K562 (cell line): ENCODE measurements at regions not wholly inside any gene's neighbourhood (a gene's known extent, or its start where the extent isn't known, plus 50 kb on each side); places are given as distances from the start of the nearest gene placed in this dataset.

Experiments
- ATAC-seq: fragments of 200-7000 bp; cut with Tn5 transposase; 3 replicates; pipeline ENCODE4 v1.9.1; 2020; ENCODE audit warnings: moderate library complexity
- BruUV-seq: library from RNA; stranded (reverse); fragments of 400-500 nt; replicated peaks from 2 replicates; lab custom pipeline; 2021; lab: Mats Ljungman, UMichigan
- CTCF ChIA-PET: fragments of 300-600 bp; formaldehyde crosslinking; extraction: SDS; loops from one replicate; lab custom pipeline; 2021; ENCODE audit warnings: low intra/inter-chr PET ratio; lab: Yijun Ruan, JAX
- POLR2A ChIA-PET: fragments of 300-600, 350-650 bp; sonication (Branson Sonifier 250); formaldehyde crosslinking; extraction: SDS; loops from one replicate; lab custom pipeline; 2021; ENCODE audit warnings: antibody characterized with exemption, inconsistent platforms; lab: Yijun Ruan, JAX
- DNase-seq, 4 experiments: peaks; one replicate each; pipeline versions ENCODE4 v3.0.0 to v3.0.0-alpha.2; 2011 to 2018; ENCODE audit warnings: low spot score in 3 of 4, mixed read lengths in 3 of 4; ENCODE audit errors: extremely low read depth in 1 of 4
- FAIRE-seq: peaks from 2 replicates; lab custom pipeline; 2011; peaks lifted over from hg19 to GRCh38; lab: Jason Lieb, UNC
- H2AFZ ChIP-seq: 2 replicates; pipeline ENCODE4 v1.6.0; 2011; ENCODE audit warnings: low read depth, low read length, control low read depth, inconsistent platforms
- H3K27ac ChIP-seq: fragments of 200-600 bp; 3 replicates; pipeline ENCODE4 v1.8.0; 2011; ENCODE audit warnings: low read depth, mild to moderate bottlenecking, control low read depth, inconsistent platforms, low read length, moderate library complexity, mixed read lengths; ENCODE audit errors: extremely low read depth
- H3K27me3 ChIP-seq, 2 experiments: fragments of 300-600 bp in 1 of 2; 2 replicates in 1 of 2; 3 replicates in 1 of 2; pipeline versions ENCODE4 v1.6.0 to v1.8.0; 2011; ENCODE audit warnings: inconsistent platforms in 2 of 2, low read length in 2 of 2, mild to moderate bottlenecking in 1 of 2, mixed read lengths in 1 of 2, moderate library complexity in 1 of 2; ENCODE audit not compliant: control insufficient read depth in 2 of 2, insufficient read depth in 2 of 2
- H3K36me3 ChIP-seq: fragments of 300-600 bp; 3 replicates; pipeline ENCODE4 v1.8.0; 2011; ENCODE audit warnings: mild to moderate bottlenecking, low read length, inconsistent platforms; ENCODE audit not compliant: control insufficient read depth, insufficient read depth
- H3K4me1 ChIP-seq, 2 experiments: fragments of 200-600 bp in 1 of 2; replicated peaks in 1 of 2; 2 replicates in 1 of 2; 3 replicates in 1 of 2; pipeline versions ENCODE4 v1.5.1 to v1.8.0; 2011; ENCODE audit warnings: inconsistent platforms in 2 of 2, low read length in 2 of 2, mild to moderate bottlenecking in 1 of 2, mixed read lengths in 1 of 2, moderate library complexity in 1 of 2; ENCODE audit not compliant: control insufficient read depth in 2 of 2, insufficient read depth in 2 of 2
- H3K4me2 ChIP-seq: 2 replicates; pipeline ENCODE4 v1.6.1; 2011; ENCODE audit warnings: low read length, control low read depth, inconsistent platforms, mixed read lengths; ENCODE audit not compliant: insufficient read depth
- H3K4me3 ChIP-seq: fragments of 200-600 bp; sonication (generic), shearing (Covaris generic); 2 replicates; pipeline ENCODE4 v1.5.1; 2016; ENCODE audit warnings: control low read depth, inconsistent platforms
- H3K79me2 ChIP-seq: fragments of 200-600 bp; 3 replicates; pipeline ENCODE4 v1.8.0; 2011; ENCODE audit warnings: low read length, inconsistent platforms; ENCODE audit not compliant: control insufficient read depth, insufficient read depth
- H3K9ac ChIP-seq, 2 experiments: 2 replicates each; pipeline versions ENCODE4 v1.6.0 to v1.6.1; 2011; ENCODE audit warnings: low read depth in 2 of 2, low read length in 2 of 2, control low read depth in 1 of 2, inconsistent platforms in 1 of 2, mild to moderate bottlenecking in 1 of 2, mixed read lengths in 1 of 2; ENCODE audit not compliant: insufficient read depth in 1 of 2
- H3K9me1 ChIP-seq: one replicate; pipeline ENCODE4 v1.6.0; 2011; ENCODE audit warnings: inconsistent platforms, mild to moderate bottlenecking, low read length, moderate library complexity; ENCODE audit not compliant: control insufficient read depth, insufficient read depth
- H3K9me3 ChIP-seq: replicated peaks from 2 replicates; pipeline ENCODE4 v1.5.1; 2011; ENCODE audit warnings: low read depth, low read length, inconsistent platforms; ENCODE audit not compliant: control insufficient read depth, insufficient read depth
- H4K20me1 ChIP-seq: replicated peaks from 2 replicates; pipeline ENCODE4 v1.6.1; 2011; ENCODE audit warnings: low read length, inconsistent platforms, mixed read lengths; ENCODE audit not compliant: control insufficient read depth, insufficient read depth
- CBX5 ChIP-seq: IDR thresholded peaks from 2 replicates; pipeline ENCODE4 v1.6.1; 2014; ENCODE audit warnings: low read depth, borderline replicate concordance
- FOSL1 ChIP-seq: fragments of 200-800 bp; sonication (Bioruptor generic); conservative IDR thresholded peaks from 2 replicates; pipeline ENCODE4 v1.6.1; 2016; ENCODE audit warnings: missing genetic modification characterization, missing compliant biosample characterization
- IRF9 ChIP-seq: fragments of 450-650 bp; IDR thresholded peaks from 2 replicates; pipeline ENCODE4 v1.6.1; 2016; ENCODE audit warnings: missing biosample characterization, missing genetic modification characterization
- SRSF7 ChIP-seq: fragments of 200-400 bp; formaldehyde crosslinking; optimal IDR thresholded peaks from 2 replicates; pipeline ENCODE3; 2017; ENCODE audit warnings: mild to moderate bottlenecking, low read depth, low read length
- TCF3 ChIP-seq: sonication (generic); formaldehyde crosslinking; IDR thresholded peaks from 2 replicates; pipeline ENCODE4 v1.4.0; 2020; ENCODE audit warnings: mild to moderate bottlenecking, missing genetic modification reagents
- TEAD1 ChIP-seq, 2 experiments: fragments of 450-650 bp in 1 of 2; sonication (generic) in 1 of 2; formaldehyde crosslinking; IDR thresholded peaks; 2 replicates each; pipeline versions ENCODE4 v1.4.0 to v1.8.0; 2020 to 2022; ENCODE audit warnings: mild to moderate bottlenecking in 2 of 2, missing genetic modification reagents in 1 of 2
- YY1 ChIP-seq, 3 experiments: IDR thresholded peaks; 2 replicates each; pipeline ENCODE4 v1.6.1; 2011; ENCODE audit warnings: low read length in 2 of 3, mild to moderate bottlenecking in 2 of 3, moderate library complexity in 2 of 3, borderline replicate concordance in 1 of 3, control low read depth in 1 of 3, low read depth in 1 of 3; ENCODE audit not compliant: insufficient read depth in 3 of 3, insufficient replicate concordance in 2 of 3, control insufficient read depth in 1 of 3, insufficient read length in 1 of 3; ENCODE audit errors: extremely low read depth in 1 of 3
- ZNF324 ChIP-seq: fragments of 250-450 bp; sonication (Bioruptor Pico); IDR thresholded peaks from 2 replicates; pipeline ENCODE4 v1.4.0; 2020; ENCODE audit warnings: mild to moderate bottlenecking
- ZNF41 ChIP-seq: fragments of 250-450 bp; sonication (Bioruptor Pico); conservative IDR thresholded peaks from 2 replicates; pipeline ENCODE4 v1.4.0; 2020; ENCODE audit warnings: mild to moderate bottlenecking
- ZNF639 ChIP-seq, 2 experiments: fragments of 200-800 bp in 1 of 2; sonication (Bioruptor generic) in 1 of 2; sonication (generic) in 1 of 2; formaldehyde crosslinking in 1 of 2; IDR thresholded peaks in 1 of 2; conservative IDR thresholded peaks in 1 of 2; 2 replicates each; pipeline versions ENCODE4 v1.5.0 to v1.6.1; 2016 to 2020; ENCODE audit warnings: missing compliant biosample characterization in 1 of 2, missing genetic modification characterization in 1 of 2, missing genetic modification reagents in 1 of 2
- ZNF75A ChIP-seq: fragments of 450-650 bp; formaldehyde crosslinking; IDR thresholded peaks from 2 replicates; pipeline ENCODE4 v1.4.0; 2020; ENCODE audit warnings: mild to moderate bottlenecking
- WGBS: fragments of 100-300 bp; shearing (Covaris generic); methylation state at CpG from one replicate; pipeline ENCODE4 v1.1.6; 2016; ENCODE audit warnings: low coverage, mixed read lengths; ENCODE audit not compliant: insufficient coverage; ENCODE audit errors: missing lambda C conversion rate; 5-methylcytosine and 5-hydroxymethylcytosine counted together
- in situ Hi-C: fragments of 300-500 bp; cut with MboI; formaldehyde crosslinking; loops from 4 replicates; pipeline ENCODE4 v1.15.0; 2018; ENCODE audit warnings: inconsistent platforms, mixed read lengths
- intact Hi-C: fragments of 100-400 bp; cut with micrococcal nuclease; formaldehyde crosslinking; loops from 2 replicates; pipeline ENCODE4 v1.14.2; 2022

GRCh38 chr6:148059869-148060268 lies 282.8 kb upstream of the SASH1 start:
- no peak overlapping the region for H3K4me3 ChIP-seq
- POLR2A ChIA-PET, result no interaction called here
- no peak for ATAC-seq
- CTCF ChIA-PET, result no interaction called here
- in situ Hi-C loops, result no loop called here
- BruUV-seq, result no TSS peak
- H2AFZ ChIP-seq, result no peak overlapping the region
- no peak overlapping the region for H3K4me2 ChIP-seq
- DNase-seq, result no peak
- no peaks in the 10 kb centered on the region for H3K4me1 ChIP-seq
- no peak overlapping the region for H3K9ac ChIP-seq
- no peaks in the 10 kb centered on the region for H3K79me2 ChIP-seq
- intact Hi-C loops, result no loop called here
- TF ChIP-seq ZNF324 (CRISPR knock-in tag), result no peak
- TF ChIP-seq CBX5, result 0 out of 2 replicates have a peak, but pooled peaks have one; percentile 55
- TF ChIP-seq SRSF7, result no peak
- no peaks in the 10 kb centered on the region for H4K20me1 ChIP-seq
- H3K9me3 ChIP-seq, result peaks cover 3% of the 10 kb centered on the region; the same call in 1 of the 2 replicates
- no peaks in the 10 kb centered on the region for H3K27me3 ChIP-seq
- no peaks in the 10 kb centered on the region for H3K9me1 ChIP-seq
- H3K36me3 ChIP-seq, result no peaks in the 10 kb centered on the region
- no peak for FAIRE-seq
- no peak overlapping the region for H3K27ac ChIP-seq
- WGBS, result 0% methylated on average over 1 of the region's 1 CpG

- no peak overlapping the region; the same call in 1 of the 2 replicates for H2AFZ ChIP-seq
- intact Hi-C loops (no loop called here), in situ Hi-C loops (no loop called here)
- BruUV-seq, result no TSS peak
- ATAC-seq (no peak), FAIRE-seq (no peak), DNase-seq (peak in 1 of 4 experiments; percentile 16)
- H3K4me1 ChIP-seq, result no peaks in the 10 kb centered on the region
- H3K79me2 ChIP-seq, result no peaks in the 10 kb centered on the region
- TF ChIP-seq TEAD1 (CRISPR knock-in tag; IDR thresholded peaks at IDR 0.05), result 0 out of 4 replicates have a peak, but pooled peaks of 1 of the 2 experiments have one; percentile 17
- no peak for TF ChIP-seq ZNF75A (CRISPR knock-in tag)
- TF ChIP-seq YY1 (IDR thresholded peaks at IDR 0.05; ENCODE audit: borderline replicate concordance in 1 of 3, control insufficient read depth in 1 of 3, extremely low read depth in 1 of 3, insufficient read depth in 3 of 3, insufficient read length in 1 of 3, insufficient replicate concordance in 2 of 3, low read depth in 1 of 3, low read length in 2 of 3), result peak in 1 of 3 experiments; percentile 46
- TF ChIP-seq FOSL1 (tag), result 0 out of 2 replicates have a peak, but pooled peaks have one; percentile 28
- TF ChIP-seq TCF3, result no peak
- no peak for TF ChIP-seq ZNF41 (CRISPR knock-in tag)
- no peak for TF ChIP-seq IRF9 (tag)
- 0 out of 4 replicates have a peak, but pooled peaks of 1 of the 2 experiments have one; percentile 40 for TF ChIP-seq ZNF639 (CRISPR knock-in tag; conservative IDR thresholded peaks at IDR 0.05 in 1 of 2, IDR thresholded peaks at IDR 0.05 in 1 of 2)
- no peak overlapping the region for H3K27ac ChIP-seq
- 0 out of 4 replicates have a peak overlapping the region, but pooled peaks of 1 of the 2 experiments have one; percentile 10 for H3K9ac ChIP-seq
- no peaks in the 10 kb centered on the region for H3K27me3 ChIP-seq
- H3K4me2 ChIP-seq, result no peak overlapping the region
- H3K4me3 ChIP-seq, result no peak overlapping the region
- H3K9me1 ChIP-seq, result no peaks in the 10 kb centered on the region
- no peaks in the 10 kb centered on the region for H4K20me1 ChIP-seq
- 6% methylated on average over 12 of the region's 12 CpGs for WGBS
- ChIA-PET CTCF (no interaction called here), POLR2A (no interaction called here)
- no peaks in the 10 kb centered on the region for H3K36me3 ChIP-seq
- no peaks in the 10 kb centered on the region; the same call in 1 of the 2 replicates for H3K9me3 ChIP-seq
Observed at GRCh38 chr6:148064406-148065134, 278.1 kb upstream of the SASH1 start.
